ENCODE measurements at regions not wholly inside any gene's neighbourhood (a gene's known extent, or its start where the extent isn't known, plus 50 kb on each side); places are given as distances from the start of the nearest gene placed in this dataset.

DNA sequence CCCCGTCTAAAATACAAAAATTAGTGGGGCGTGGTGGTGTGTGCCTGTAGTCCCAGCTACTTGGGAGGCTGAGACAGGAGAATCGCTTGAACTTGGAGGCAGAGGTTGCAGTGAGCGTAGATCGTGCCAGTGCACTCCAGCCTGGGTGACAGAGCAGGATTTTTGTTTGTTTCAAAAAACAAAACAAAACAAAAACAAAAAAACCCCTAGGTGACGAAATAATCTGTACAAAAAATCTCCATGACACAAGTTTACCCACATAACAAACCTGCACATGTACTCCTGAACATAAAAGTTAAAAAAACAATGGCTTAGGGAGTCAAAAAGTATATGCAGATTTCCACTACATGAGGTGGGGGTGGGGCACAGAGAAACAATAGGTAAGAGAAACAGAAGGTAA lies 140.5 kb upstream of the ASIC2 start:
- Mint-ChIP-seq H3K36me3 (no peaks in the 10 kb centered on the region), H3K4me3 (no peak overlapping the region), H3K4me1 (ENCODE audit: unreplicated experiment) (peaks cover 3% of the 10 kb centered on the region), H3K27ac (no peak overlapping the region), H3K9me3 (no peaks in the 10 kb centered on the region), H3K27me3 (peaks cover 19% of the 10 kb centered on the region)
- TF ChIP-seq CTCF (conservative IDR thresholded peaks at IDR 0.05), result no peak
- DNase-seq (ENCODE audit: extremely low spot score, unreplicated experiment), result no peak

GRCh38 chr17:33434841-33435240 lies 141.7 kb upstream of the ASIC2 start:
- peaks cover 13% of the 10 kb centered on the region for H3K27me3 Mint-ChIP-seq
- no peak for DNase-seq (ENCODE audit: extremely low spot score, unreplicated experiment)
- peaks cover 3% of the 10 kb centered on the region for H3K4me1 Mint-ChIP-seq (ENCODE audit: unreplicated experiment)
- no peaks in the 10 kb centered on the region for H3K9me3 Mint-ChIP-seq
- H3K4me3 Mint-ChIP-seq, result no peak overlapping the region
- no peak overlapping the region for H3K27ac Mint-ChIP-seq
- no peaks in the 10 kb centered on the region for H3K36me3 Mint-ChIP-seq
- TF ChIP-seq CTCF (conservative IDR thresholded peaks at IDR 0.05), result no peak

DNA sequence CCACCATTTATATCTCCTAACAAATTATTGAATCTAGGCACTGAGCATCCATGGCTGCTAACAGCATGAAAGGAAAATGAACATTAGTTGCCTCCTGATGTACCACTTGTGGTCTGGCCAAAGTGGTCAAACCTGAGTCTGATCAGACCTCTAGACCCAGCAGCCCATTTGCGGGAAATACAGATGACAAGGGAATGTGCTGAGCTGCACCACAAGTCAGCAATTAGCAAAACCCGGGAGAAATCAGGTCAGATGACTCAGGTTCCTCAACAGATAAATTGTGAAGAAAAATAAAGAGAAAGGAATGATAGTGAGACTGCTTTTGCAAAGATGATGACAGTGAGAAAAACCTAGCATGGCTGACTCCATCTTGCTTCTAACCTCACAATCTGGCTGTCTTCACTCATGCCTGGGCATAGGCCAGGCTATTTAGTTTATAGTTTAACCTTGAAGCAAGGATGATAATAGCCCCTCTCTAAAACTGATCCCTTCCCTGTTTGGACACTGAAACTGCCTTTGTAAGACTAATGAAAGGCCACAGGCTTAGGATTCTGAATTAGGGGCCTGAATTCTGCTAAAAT lies 142.7 kb upstream of the ASIC2 start:
- no peaks in the 10 kb centered on the region for H3K9me3 Mint-ChIP-seq
- no peaks in the 10 kb centered on the region for H3K36me3 Mint-ChIP-seq
- H3K27ac Mint-ChIP-seq, result no peak overlapping the region
- no peak for TF ChIP-seq CTCF (conservative IDR thresholded peaks at IDR 0.05)
- H3K27me3 Mint-ChIP-seq, result peaks cover 7% of the 10 kb centered on the region
- peaks cover 3% of the 10 kb centered on the region for H3K4me1 Mint-ChIP-seq (ENCODE audit: unreplicated experiment)
- DNase-seq (ENCODE audit: extremely low spot score, unreplicated experiment), result no peak
- no peak overlapping the region for H3K4me3 Mint-ChIP-seq

DNA sequence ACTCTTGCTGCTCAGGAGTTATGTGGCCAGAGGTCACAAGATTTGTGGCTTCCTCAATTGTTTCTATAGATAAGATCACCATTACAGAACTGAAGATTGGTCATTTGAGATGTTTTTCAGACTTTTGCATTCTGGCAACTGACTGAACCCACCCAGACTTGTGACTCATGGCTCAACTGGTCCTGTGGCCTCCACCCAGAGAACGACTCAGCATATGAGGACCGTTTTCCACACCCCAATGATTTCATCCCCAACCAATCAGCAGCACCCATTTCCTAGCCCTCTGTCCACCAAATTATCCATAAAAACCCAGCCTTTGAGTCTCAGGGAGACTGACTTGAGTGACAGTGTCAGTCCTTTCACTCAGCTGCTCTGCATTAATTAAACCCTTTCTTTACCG lies 143.2 kb upstream of the ASIC2 start:
- Mint-ChIP-seq H3K4me3 (no peak overlapping the region), H3K36me3 (no peaks in the 10 kb centered on the region), H3K4me1 (ENCODE audit: unreplicated experiment) (peaks cover 3% of the 10 kb centered on the region), H3K27me3 (peaks cover 6% of the 10 kb centered on the region), H3K27ac (no peak overlapping the region), H3K9me3 (no peaks in the 10 kb centered on the region)
- TF ChIP-seq CTCF (conservative IDR thresholded peaks at IDR 0.05), result no peak
- no peak for DNase-seq (ENCODE audit: extremely low spot score, unreplicated experiment)

DNA sequence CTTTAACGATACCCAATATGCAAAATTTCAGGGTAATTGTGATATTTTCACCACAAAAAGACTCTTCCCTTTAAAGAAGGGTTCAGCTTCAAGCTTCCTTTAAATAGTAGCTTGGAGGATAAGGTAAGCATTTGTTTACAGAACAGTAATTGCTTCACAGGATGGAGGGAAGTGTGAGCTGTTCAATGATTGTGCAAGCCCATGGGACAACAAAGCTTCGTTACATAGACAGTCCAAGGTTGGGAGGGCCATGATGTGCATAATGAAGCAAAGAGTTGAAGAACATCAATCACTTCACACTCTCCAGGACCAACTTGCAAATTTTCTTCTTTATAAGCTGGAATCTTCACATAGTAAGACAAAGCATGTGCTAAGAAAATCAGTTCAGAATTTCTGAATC lies 145.0 kb upstream of the ASIC2 start:
- no peak for DNase-seq (ENCODE audit: extremely low spot score, unreplicated experiment)

More for the DNA sequence above, 145.0 kb upstream of the ASIC2 start:
- Mint-ChIP-seq H3K36me3 (no peaks in the 10 kb centered on the region), H3K4me3 (no peak overlapping the region), H3K4me1 (ENCODE audit: unreplicated experiment) (peaks cover 3% of the 10 kb centered on the region), H3K27ac (no peak overlapping the region), H3K27me3 (no peaks in the 10 kb centered on the region), H3K9me3 (no peaks in the 10 kb centered on the region)
- TF ChIP-seq CTCF (conservative IDR thresholded peaks at IDR 0.05), result no peak
